ENCODE measurements at regions not wholly inside any gene's neighbourhood (a gene's known extent, or its start where the extent isn't known, plus 50 kb on each side); places are given as distances from the start of the nearest gene placed in this dataset.

GRCh38 chr2:105587637-105588036, 157.1 kb upstream of the NCK2 start:
- no peak overlapping the region for H3K27ac ChIP-seq (ENCODE audit: low read depth, low read length)
- no peak overlapping the region for H3K9ac ChIP-seq (replicated peaks in 1 of 4; ENCODE audit: extremely low read depth in 1 of 4, low read depth in 3 of 4, low read length in 3 of 4)
- no peaks in the 10 kb centered on the region for H3K79me1 ChIP-seq (ENCODE audit: low read depth, low read length)
- H3K79me2 ChIP-seq (ENCODE audit: control insufficient read depth in 1 of 2, insufficient read depth in 2 of 2, low read length in 2 of 2), result no peaks in the 10 kb centered on the region
- H2AFZ ChIP-seq (ENCODE audit: low read length), result no peak overlapping the region
- H3K23ac ChIP-seq (ENCODE audit: insufficient read length), result no peak overlapping the region
- no peak overlapping the region for H2BK15ac ChIP-seq (ENCODE audit: low read length)
- no peaks in the 10 kb centered on the region for H3K23me2 ChIP-seq (ENCODE audit: low read depth, low read length)
- no peak overlapping the region for H4K5ac ChIP-seq (ENCODE audit: insufficient read length, low read depth, low read length)
- H3K27me3 ChIP-seq (replicated peaks in 1 of 4; ENCODE audit: control insufficient read depth in 3 of 4, extremely low read depth in 1 of 4, insufficient read depth in 3 of 4, low read length in 3 of 4), result no peaks in the 10 kb centered on the region
- H3K4me2 ChIP-seq (ENCODE audit: insufficient read depth in 1 of 2, low read depth in 2 of 2, low read length in 2 of 2), result no peak overlapping the region
- no peak overlapping the region for H2BK12ac ChIP-seq (ENCODE audit: low read depth, low read length)
- POLR2A ChIA-PET (ENCODE audit: partially characterized antibody), result no interaction called here
- TF ChIP-seq YY1 (IDR thresholded peaks at IDR 0.05; ENCODE audit: low read depth, low read length), result no peak
- no peaks in the 10 kb centered on the region for H3K36me3 ChIP-seq (ENCODE audit: control insufficient read depth in 2 of 4, insufficient read depth in 4 of 4, low read length in 3 of 4)
- H3K18ac ChIP-seq (ENCODE audit: extremely low read depth, low read length), result no peak overlapping the region
- no peak overlapping the region for H2BK5ac ChIP-seq (ENCODE audit: low read depth, low read length)
- H3K4me1 ChIP-seq (replicated peaks in 1 of 4; ENCODE audit: control insufficient read depth in 3 of 4, insufficient read depth in 4 of 4, low read length in 3 of 4), result peaks cover 0 to 8% (median 2%) of the 10 kb centered on the region in 4 experiments; a peak in 4 of 7 replicates
- WGBS, 2 experiments (ENCODE audit: extremely low coverage in 1 of 2, insufficient coverage in 1 of 2, insufficient read length in 1 of 2, insufficient replicate concordance in 2 of 2, low coverage in 1 of 2, low lambda C conversion rate in 2 of 2, missing lambda C conversion rate in 1 of 2), result 86% methylated on average over 3 of the region's 3 CpGs; no CpG with 5 or more reads in 1 of the 2 experiments
- H2BK20ac ChIP-seq (ENCODE audit: low read length), result no peak overlapping the region
- no peak overlapping the region for H3K4me3 ChIP-seq (ENCODE audit: extremely low read depth in 1 of 4, insufficient read depth in 2 of 4, low read depth in 3 of 4, low read length in 4 of 4)
- H4K91ac ChIP-seq (replicated peaks; ENCODE audit: insufficient read length, low read length), result no peak overlapping the region
- no peak overlapping the region for H2AK5ac ChIP-seq (ENCODE audit: low read depth, low read length)
- CTCF ChIA-PET (ENCODE audit: partially characterized antibody), result interaction anchor here (0.8 kb wide), 1 partner anchor 11 kb away, joined by 3 read pairs; no protein-coding TSS in a partner anchor
- H3K14ac ChIP-seq (ENCODE audit: insufficient read length), result no peak overlapping the region
- H4K20me1 ChIP-seq (replicated peaks in 1 of 2; ENCODE audit: control insufficient read depth in 1 of 2, insufficient read depth in 2 of 2, low read length in 2 of 2), result no peaks in the 10 kb centered on the region
- H3K9me3 ChIP-seq (ENCODE audit: insufficient read depth in 2 of 2, low read depth in 1 of 2, low read length in 1 of 2), result 0 out of 4 replicates have a peak, but pooled peaks cover 0 to 6% of the 10 kb centered on the region in 2 experiments
- no peak for DNase-seq (ENCODE audit: low read depth in 1 of 2, low spot score in 2 of 2)
- no peak for FAIRE-seq
- H2BK120ac ChIP-seq (replicated peaks; ENCODE audit: low read depth, low read length), result no peak overlapping the region
- H3K56ac ChIP-seq (replicated peaks; ENCODE audit: insufficient read length, low read depth, low read length), result no peak overlapping the region
- no peak overlapping the region for H4K8ac ChIP-seq (ENCODE audit: extremely low read depth, insufficient read depth, low read length)
- H3K4ac ChIP-seq (replicated peaks; ENCODE audit: insufficient read length, low read depth, low read length), result no peak overlapping the region
